HCT116 (cell line): ENCODE measurements at regions not wholly inside any gene's neighbourhood (a gene's known extent, or its start where the extent isn't known, plus 50 kb on each side); places are given as distances from the start of the nearest gene placed in this dataset.

Source experiments
- ATAC-seq: fragments of 200-7000 bp; cut with Tn5 transposase; 2 replicates; pipeline ENCODE4 v1.9.1; 2020; ENCODE audit warnings: mild to moderate bottlenecking, moderate library complexity
- BruUV-seq: library from RNA; stranded (reverse); fragments of 400-500 nt; replicated peaks from 2 replicates; lab custom pipeline; 2021; lab: Mats Ljungman, UMichigan
- CTCF ChIA-PET: fragments of 300-600 bp; sonication (Branson Sonifier 250); formaldehyde crosslinking; loops from one replicate; lab custom pipeline; 2021; ENCODE audit warnings: antibody characterized with exemption; lab: Charles Lee
- POLR2A ChIA-PET: fragments of 300-600, 350-600 bp; sonication (Branson Sonifier 250); formaldehyde crosslinking; loops from one replicate; lab custom pipeline; 2021; ENCODE audit warnings: antibody characterized with exemption; lab: Charles Lee
- RAD21 ChIA-PET, 2 experiments: fragments of 300-600 bp; sonication (Branson Sonifier 250); formaldehyde crosslinking; loops; one replicate each; lab custom pipeline; 2023; ENCODE audit warnings: low total read pairs in 2 of 2; ENCODE audit not compliant: uncharacterized antibody in 2 of 2, unreplicated experiment in 2 of 2, low non-redundant PET in 1 of 2; lab: Charles Lee
- DNase-seq: peaks from one replicate; pipeline ENCODE4 v3.0.0-alpha.2; 2010; ENCODE audit warnings: low read depth, low spot score
- H2AFZ ChIP-seq: fragments of 200-600 bp; shearing (Covaris generic), sonication (generic); 2 replicates; pipeline ENCODE4 v1.6.1; 2017; ENCODE audit warnings: low read depth, mixed run types, mixed read lengths, antibody characterized with exemption, low read length; ENCODE audit not compliant: poor library complexity, severe bottlenecking
- H3K27ac ChIP-seq: 2 replicates; pipeline ENCODE4 v1.5.1; 2012; ENCODE audit warnings: low read depth, low read length
- H3K27me3 ChIP-seq: fragments of 200-600 bp; sonication (generic); 2 replicates; pipeline ENCODE4 v1.6.1; 2016; ENCODE audit warnings: mixed run types, low read length, mixed read lengths; ENCODE audit not compliant: insufficient read depth
- H3K36me3 ChIP-seq, 2 experiments: fragments of 200-500 bp in 1 of 2; fragments of 200-600 bp in 1 of 2; sonication (Bioruptor generic) in 1 of 2; sonication (generic) in 1 of 2; 2 replicates each; pipeline versions ENCODE4 v1.5.1 to v1.6.1; 2014 to 2016; ENCODE audit warnings: low read length in 2 of 2, inconsistent platforms in 1 of 2, mixed read lengths in 1 of 2, mixed run types in 1 of 2; ENCODE audit not compliant: insufficient read depth in 2 of 2, control insufficient read depth in 1 of 2
- H3K4me1 ChIP-seq, 2 experiments: fragments of 200-600 bp in 1 of 2; sonication (generic) in 1 of 2; 2 replicates each; pipeline versions ENCODE4 v1.5.1 to v1.6.1; 2012 to 2017; ENCODE audit warnings: low read length in 2 of 2, inconsistent platforms in 1 of 2, mild to moderate bottlenecking in 1 of 2, mixed read lengths in 1 of 2, mixed run types in 1 of 2, moderate library complexity in 1 of 2; ENCODE audit not compliant: insufficient read depth in 2 of 2, control insufficient read depth in 1 of 2
- H3K4me2 ChIP-seq: fragments of 200-600 bp; sonication (generic); 2 replicates; pipeline ENCODE4 v1.6.1; 2017; ENCODE audit warnings: mixed run types, low read length, mixed read lengths
- H3K4me3 ChIP-seq, 2 experiments: fragments of 200-600 bp in 1 of 2; sonication (generic) in 1 of 2; replicated peaks in 1 of 2; 2 replicates each; pipeline ENCODE4 v1.5.1; 2011 to 2016; ENCODE audit warnings: low read length in 2 of 2, control low read depth in 1 of 2, low read depth in 1 of 2, mild to moderate bottlenecking in 1 of 2, mixed read lengths in 1 of 2, mixed run types in 1 of 2
- H3K79me2 ChIP-seq: fragments of 200-600 bp; sonication (generic); 2 replicates; pipeline ENCODE4 v1.6.1; 2017; ENCODE audit warnings: mild to moderate bottlenecking, mixed run types, low read length, moderate library complexity, mixed read lengths; ENCODE audit not compliant: insufficient read depth
- H3K9ac ChIP-seq: fragments of 200-600 bp; sonication (generic); 2 replicates; pipeline ENCODE4 v1.6.1; 2016; ENCODE audit warnings: low read length, mixed read lengths
- H3K9me2 ChIP-seq: fragments of 200-600 bp; sonication (generic), shearing (Covaris generic); 2 replicates; pipeline ENCODE4 v1.6.1; 2017; ENCODE audit warnings: mixed run types, mild to moderate bottlenecking, moderate library complexity; ENCODE audit not compliant: insufficient read depth
- H3K9me3 ChIP-seq, 2 experiments: fragments of 200-500 bp in 1 of 2; fragments of 200-600 bp in 1 of 2; sonication (Bioruptor generic) in 1 of 2; sonication (generic) in 1 of 2; 2 replicates each; pipeline ENCODE4 v1.6.1; 2014 to 2017; ENCODE audit warnings: low read length in 2 of 2, mixed read lengths in 2 of 2, inconsistent platforms in 1 of 2, low read depth in 1 of 2, mild to moderate bottlenecking in 1 of 2, mixed run types in 1 of 2, moderate library complexity in 1 of 2; ENCODE audit not compliant: control insufficient read depth in 1 of 2, insufficient read depth in 1 of 2
- H4K20me1 ChIP-seq: fragments of 200-600 bp; sonication (generic), shearing (Covaris generic); 2 replicates; pipeline ENCODE4 v1.6.1; 2017; ENCODE audit warnings: mixed run types, mild to moderate bottlenecking, moderate library complexity; ENCODE audit not compliant: insufficient read depth
- CBX3 ChIP-seq: IDR thresholded peaks from 2 replicates; pipeline ENCODE4 v1.6.1; 2012; ENCODE audit warnings: low read depth
- EGR1 ChIP-seq: IDR thresholded peaks from 2 replicates; pipeline ENCODE4 v1.6.1; 2012; ENCODE audit warnings: low read depth
- ELF1 ChIP-seq: IDR thresholded peaks from 2 replicates; pipeline ENCODE4 v1.6.1; 2012; ENCODE audit warnings: low read depth, borderline replicate concordance
- EZH2phosphoT487 ChIP-seq: fragments of 200-600 bp; IDR thresholded peaks from 2 replicates; pipeline ENCODE4 v1.6.1; 2018; ENCODE audit warnings: antibody characterized with exemption, borderline replicate concordance
- FOSL1 ChIP-seq: IDR thresholded peaks from 2 replicates; pipeline ENCODE4 v1.6.1; 2012; ENCODE audit warnings: low read depth
- POLR2A ChIP-seq: IDR thresholded peaks from 2 replicates; pipeline ENCODE4 v1.7.0; 2011; ENCODE audit warnings: borderline replicate concordance; ENCODE audit not compliant: insufficient read depth, insufficient read length; ENCODE audit errors: extremely low read depth
- RAD21 ChIP-seq: IDR thresholded peaks from 2 replicates; pipeline ENCODE4 v1.6.1; 2012; ENCODE audit warnings: low read depth, mild to moderate bottlenecking
- SIN3A ChIP-seq: IDR thresholded peaks from 2 replicates; pipeline ENCODE4 v1.6.1; 2012; ENCODE audit warnings: low read depth
- TCF7L2 ChIP-seq: IDR thresholded peaks from 2 replicates; pipeline ENCODE4 v1.7.0; 2011; ENCODE audit warnings: borderline replicate concordance, inconsistent platforms; ENCODE audit not compliant: insufficient read depth, insufficient read length; ENCODE audit errors: extremely low read depth
- YY1 ChIP-seq: IDR thresholded peaks from 2 replicates; pipeline ENCODE4 v1.6.1; 2011; ENCODE audit warnings: low read length, low read depth, moderate library complexity, mild to moderate bottlenecking; ENCODE audit not compliant: insufficient replicate concordance; ENCODE audit errors: extremely low read depth
- intact Hi-C: fragments of 100-400 bp; cut with micrococcal nuclease; formaldehyde crosslinking; loops from 2 replicates; pipeline ENCODE4 v1.10.0; 2022
- TF ChIP-seq, protein P1 (sequence below): IDR thresholded peaks from 2 replicates; pipeline ENCODE4 v1.6.1; 2012; ENCODE audit warnings: low read depth

DNA sequence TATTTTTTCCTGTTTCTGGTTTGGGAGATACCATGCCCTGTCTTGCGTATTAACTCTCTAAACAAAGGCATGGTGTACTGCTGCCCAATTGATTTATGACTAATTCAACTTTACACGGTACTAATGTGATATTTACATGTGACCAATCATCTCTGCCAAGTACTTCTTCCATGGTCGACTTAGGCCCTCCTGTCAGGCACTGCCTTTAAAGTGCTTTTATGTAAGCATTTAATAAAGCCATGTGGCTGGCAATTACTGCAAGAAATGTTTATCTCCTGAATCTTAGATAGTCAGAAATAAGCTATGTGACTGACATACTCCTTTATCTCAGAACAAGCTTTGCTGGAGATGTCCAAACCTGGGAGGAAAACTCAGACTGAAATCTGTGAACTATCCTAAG lies 323.4 kb downstream of the BTBD3 start (continued):
- TF ChIP-seq, protein P1, sequence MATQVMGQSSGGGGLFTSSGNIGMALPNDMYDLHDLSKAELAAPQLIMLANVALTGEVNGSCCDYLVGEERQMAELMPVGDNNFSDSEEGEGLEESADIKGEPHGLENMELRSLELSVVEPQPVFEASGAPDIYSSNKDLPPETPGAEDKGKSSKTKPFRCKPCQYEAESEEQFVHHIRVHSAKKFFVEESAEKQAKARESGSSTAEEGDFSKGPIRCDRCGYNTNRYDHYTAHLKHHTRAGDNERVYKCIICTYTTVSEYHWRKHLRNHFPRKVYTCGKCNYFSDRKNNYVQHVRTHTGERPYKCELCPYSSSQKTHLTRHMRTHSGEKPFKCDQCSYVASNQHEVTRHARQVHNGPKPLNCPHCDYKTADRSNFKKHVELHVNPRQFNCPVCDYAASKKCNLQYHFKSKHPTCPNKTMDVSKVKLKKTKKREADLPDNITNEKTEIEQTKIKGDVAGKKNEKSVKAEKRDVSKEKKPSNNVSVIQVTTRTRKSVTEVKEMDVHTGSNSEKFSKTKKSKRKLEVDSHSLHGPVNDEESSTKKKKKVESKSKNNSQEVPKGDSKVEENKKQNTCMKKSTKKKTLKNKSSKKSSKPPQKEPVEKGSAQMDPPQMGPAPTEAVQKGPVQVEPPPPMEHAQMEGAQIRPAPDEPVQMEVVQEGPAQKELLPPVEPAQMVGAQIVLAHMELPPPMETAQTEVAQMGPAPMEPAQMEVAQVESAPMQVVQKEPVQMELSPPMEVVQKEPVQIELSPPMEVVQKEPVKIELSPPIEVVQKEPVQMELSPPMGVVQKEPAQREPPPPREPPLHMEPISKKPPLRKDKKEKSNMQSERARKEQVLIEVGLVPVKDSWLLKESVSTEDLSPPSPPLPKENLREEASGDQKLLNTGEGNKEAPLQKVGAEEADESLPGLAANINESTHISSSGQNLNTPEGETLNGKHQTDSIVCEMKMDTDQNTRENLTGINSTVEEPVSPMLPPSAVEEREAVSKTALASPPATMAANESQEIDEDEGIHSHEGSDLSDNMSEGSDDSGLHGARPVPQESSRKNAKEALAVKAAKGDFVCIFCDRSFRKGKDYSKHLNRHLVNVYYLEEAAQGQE = no peak
- TF ChIP-seq FOSL1 (no peak), ELF1 (no peak), EZH2phosphoT487 (no peak), TCF7L2 (no peak), POLR2A (no peak)
- TF ChIP-seq, all 23 proteins: peak for 0

DNA sequence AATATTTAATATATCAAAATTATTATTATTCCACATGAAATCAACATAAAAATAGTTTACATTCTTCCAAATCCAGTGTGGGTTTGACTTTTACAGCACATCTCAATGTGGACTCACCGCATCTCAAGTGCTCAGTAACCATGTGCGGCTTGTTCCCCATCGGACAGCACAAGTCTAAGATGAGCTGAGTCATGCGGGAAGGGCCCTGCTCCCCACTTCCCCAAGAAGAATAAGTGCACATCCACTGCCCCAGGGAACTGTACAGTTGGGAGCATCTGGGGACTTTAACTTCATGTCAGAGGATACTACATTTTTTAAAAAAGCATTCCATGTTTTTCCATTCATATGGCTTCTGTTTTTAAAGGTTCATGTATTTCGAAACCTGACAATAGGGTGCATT lies 325.6 kb downstream of the BTBD3 start:
- ATAC-seq (no peak), DNase-seq (no peak)
- no peak for TF ChIP-seq RAD21
- TF ChIP-seq EGR1 = no peak
- TF ChIP-seq SIN3A = no peak
- no peak for TF ChIP-seq EZH2phosphoT487
- no peak for TF ChIP-seq YY1
- no peak for TF ChIP-seq CBX3
- RAD21 ChIA-PET = no interaction called here
- H3K36me3 ChIP-seq = no peaks in the 10 kb centered on the region
- no peaks in the 10 kb centered on the region for H3K4me1 ChIP-seq
- no peak overlapping the region for H2AFZ ChIP-seq
- H4K20me1 ChIP-seq = no peaks in the 10 kb centered on the region
- no peaks in the 10 kb centered on the region for H3K9me2 ChIP-seq
- CTCF ChIA-PET = no interaction called here
- POLR2A ChIA-PET = no interaction called here
- H3K4me2 ChIP-seq = no peak overlapping the region
- no peaks in the 10 kb centered on the region for H3K27me3 ChIP-seq
- H3K27ac ChIP-seq = no peak overlapping the region
- intact Hi-C loops = no loop called here
- peaks cover 0 to 19% of the 10 kb centered on the region in 2 experiments; a peak in 2 of 4 replicates for H3K9me3 ChIP-seq
- no peak overlapping the region for H3K9ac ChIP-seq
- no peaks in the 10 kb centered on the region for H3K79me2 ChIP-seq
- no TSS peak for BruUV-seq
- H3K4me3 ChIP-seq = no peak overlapping the region
